Panc1 (cell line): ENCODE measurements at regions not wholly inside any gene's neighbourhood (a gene's known extent, or its start where the extent isn't known, plus 50 kb on each side); places are given as distances from the start of the nearest gene placed in this dataset.

ENCODE experiments used
- ATAC-seq: fragments of 200-7000 bp; cut with Tn5 transposase; 2 replicates; pipeline ENCODE4 v1.9.1; 2020; ENCODE audit warnings: mild to moderate bottlenecking, moderate library complexity
- BruUV-seq: library from RNA; stranded (reverse); fragments of 400-500 nt; replicated peaks from 2 replicates; lab custom pipeline; 2021; lab: Mats Ljungman, UMichigan
- CTCF ChIA-PET: fragments of 300-600 bp; sonication (Branson Sonifier 250); formaldehyde crosslinking; loops from one replicate; lab custom pipeline; 2022; ENCODE audit warnings: antibody characterized with exemption; lab: Charles Lee
- POLR2A ChIA-PET: fragments of 300-600 bp; sonication (Branson Sonifier 250); formaldehyde crosslinking; loops from one replicate; lab custom pipeline; 2022; ENCODE audit warnings: antibody characterized with exemption; lab: Charles Lee
- DNase-seq: peaks from one replicate; pipeline ENCODE4 v3.0.0-alpha.2; 2010; ENCODE audit warnings: low read depth, low spot score
- H3K27ac ChIP-seq: 2 replicates; pipeline ENCODE4 v1.5.1; 2011; ENCODE audit warnings: mild to moderate bottlenecking, low read length, inconsistent platforms
- H3K27me3 ChIP-seq: fragments of 200-500 bp; sonication (Bioruptor generic); 2 replicates; pipeline ENCODE4 v1.6.0; 2014; ENCODE audit warnings: low read length, inconsistent platforms; ENCODE audit not compliant: control insufficient read depth, insufficient read depth
- H3K36me3 ChIP-seq: fragments of 200-500 bp; sonication (Bioruptor generic); 2 replicates; pipeline ENCODE4 v1.5.1; 2014; ENCODE audit warnings: inconsistent platforms, mild to moderate bottlenecking, low read length, moderate library complexity; ENCODE audit not compliant: control insufficient read depth, insufficient read depth
- H3K4me1 ChIP-seq: 2 replicates; pipeline ENCODE4 v1.5.1; 2011; ENCODE audit warnings: inconsistent platforms, mild to moderate bottlenecking, low read length, moderate library complexity; ENCODE audit not compliant: control insufficient read depth, insufficient read depth
- H3K4me3 ChIP-seq, 2 experiments: 2 replicates each; pipeline ENCODE4 v1.5.1; 2011 to 2012; ENCODE audit warnings: low read depth in 2 of 2, low read length in 2 of 2, mild to moderate bottlenecking in 2 of 2, inconsistent platforms in 1 of 2, moderate library complexity in 1 of 2
- H3K9me3 ChIP-seq: fragments of 200-500 bp; sonication (Bioruptor generic); 2 replicates; pipeline ENCODE4 v1.5.1; 2014; ENCODE audit warnings: low read depth, mild to moderate bottlenecking, inconsistent platforms, low read length, moderate library complexity; ENCODE audit not compliant: control insufficient read depth, insufficient read depth
- CTCF ChIP-seq: fragments of 450-650 bp; IDR thresholded peaks from 2 replicates; pipeline ENCODE4 v1.5.1; 2017; ENCODE audit warnings: mild to moderate bottlenecking
- POLR2AphosphoS5 ChIP-seq: IDR thresholded peaks from 2 replicates; pipeline ENCODE4 v1.6.1; 2012; ENCODE audit warnings: mild to moderate bottlenecking, low read depth, low read length, moderate library complexity
- REST ChIP-seq, 2 experiments: IDR thresholded peaks; 2 replicates each; pipeline ENCODE4 v1.6.1; 2011 to 2012; ENCODE audit warnings: low read depth in 2 of 2, control low read depth in 1 of 2, low read length in 1 of 2, mild to moderate bottlenecking in 1 of 2, moderate library complexity in 1 of 2; ENCODE audit not compliant: insufficient read depth in 1 of 2
- SIN3A ChIP-seq: IDR thresholded peaks from 2 replicates; pipeline ENCODE4 v1.6.1; 2012; ENCODE audit warnings: low read depth, mild to moderate bottlenecking, low read length, moderate library complexity, borderline replicate concordance; ENCODE audit not compliant: insufficient read depth
- TCF7L2 ChIP-seq: IDR thresholded peaks from 2 replicates; pipeline ENCODE4 v1.6.1; 2011; ENCODE audit warnings: mild to moderate bottlenecking, low read depth, low read length, inconsistent platforms
- in situ Hi-C: cut with HindIII; loops from 2 replicates; pipeline ENCODE4 v1.10.0; 2016; ENCODE audit warnings: low sequenced_read_pairs, low pct_unique_long_range_greater_than_20kb
- intact Hi-C: fragments of 100-400 bp; cut with micrococcal nuclease; formaldehyde crosslinking; loops from one replicate; pipeline ENCODE4 v1.10.0; 2022; ENCODE audit not compliant: unreplicated experiment

GRCh38 chr2:211157211-211157610, 600.8 kb downstream of the CPS1 start:
- no peaks in the 10 kb centered on the region for H3K9me3 ChIP-seq
- TF ChIP-seq REST (IDR thresholded peaks at IDR 0.05; ENCODE audit: insufficient read depth in 1 of 2, low read depth in 2 of 2, low read length in 1 of 2) (no peak), POLR2AphosphoS5 (no peak), CTCF (no peak), SIN3A (no peak), TCF7L2 (no peak)
- no peaks in the 10 kb centered on the region for H3K27me3 ChIP-seq
- no peak overlapping the region for H3K27ac ChIP-seq
- no peak for DNase-seq
- CTCF ChIA-PET: interaction anchor here (0.9 kb wide), 2 partner anchors 78 to 539 kb away, joined by 3 to 4 read pairs; no protein-coding TSS in a partner anchor
- H3K4me1 ChIP-seq: no peaks in the 10 kb centered on the region
- no peak overlapping the region for H3K4me3 ChIP-seq
- no peak for ATAC-seq
- POLR2A ChIA-PET: no interaction called here
- BruUV-seq: no TSS peak
- in situ Hi-C loops (no loop called here), intact Hi-C loops (loop anchor here (5.0 kb wide), 2 partner anchors 70 to 540 kb away; no protein-coding TSS in a partner anchor)
- no peaks in the 10 kb centered on the region for H3K36me3 ChIP-seq

DNA sequence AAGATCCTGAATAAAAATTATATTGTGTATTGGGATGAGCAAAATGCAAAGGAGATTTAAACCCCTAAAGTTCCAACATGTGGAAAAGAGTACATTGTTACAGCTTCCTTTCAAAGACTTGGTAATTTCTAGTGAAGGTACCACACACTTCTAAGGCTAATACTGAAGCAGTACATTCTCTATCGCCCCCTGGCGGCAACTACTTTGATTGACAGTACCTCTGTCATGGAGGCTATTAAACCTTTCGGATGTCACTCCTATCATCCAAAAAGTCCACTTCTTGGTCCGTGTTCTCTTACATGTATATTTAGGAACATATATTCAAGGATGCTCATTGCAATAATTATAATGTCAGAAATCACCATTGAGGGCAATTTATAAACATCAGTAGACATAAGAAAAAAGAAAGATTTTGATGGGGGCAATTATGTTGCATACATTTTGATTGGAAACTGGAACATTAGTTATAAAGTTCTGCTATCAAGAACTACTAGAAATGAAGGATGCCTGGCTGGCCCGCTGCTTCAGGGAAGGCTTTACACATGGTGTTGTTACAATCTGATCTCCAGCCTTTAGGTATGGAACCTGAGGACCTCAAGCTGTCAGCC, 601.6 kb downstream of the CPS1 start:
- TF ChIP-seq REST (IDR thresholded peaks at IDR 0.05; ENCODE audit: insufficient read depth in 1 of 2, low read depth in 2 of 2, low read length in 1 of 2): no peak
- no peak for TF ChIP-seq POLR2AphosphoS5
- peak; percentile 78; the same call in 1 of the 2 replicates for TF ChIP-seq CTCF
- Histone ChIP-seq H3K36me3 (no peaks in the 10 kb centered on the region), H3K27me3 (no peaks in the 10 kb centered on the region), H3K9me3 (no peaks in the 10 kb centered on the region), H3K27ac (no peak overlapping the region), H3K4me3 (no peak overlapping the region), H3K4me1 (no peaks in the 10 kb centered on the region)
- in situ Hi-C loops: no loop called here
- ChIA-PET POLR2A (no interaction called here), CTCF (interaction anchor here (0.9 kb wide), 2 partner anchors 78 to 540 kb away, joined by 3 to 4 read pairs; no protein-coding TSS in a partner anchor)
- BruUV-seq: no TSS peak
- ATAC-seq: peak; percentile 86; the same call in 1 of the 2 replicates
- intact Hi-C loops: loop anchor here (5.0 kb wide), 2 partner anchors 71 to 541 kb away; no protein-coding TSS in a partner anchor
- DNase-seq: peak; percentile 20
